Lower leg skin (tissue), 4 donors: ENCODE measurements at regions not wholly inside any gene's neighbourhood (a gene's known extent, or its start where the extent isn't known, plus 50 kb on each side); places are given as distances from the start of the nearest gene placed in this dataset.

ENCODE experiments used
- DNase-seq, 2 donors: peaks; one replicate each; pipeline ENCODE4 v3.0.0-alpha.2; 2019; ENCODE audit warnings: low spot score in 2 of 2
- H3K4me3 ChIP-seq: fragments of 200-600 bp; sonication (generic); 2 replicates; pipeline ENCODE4 v1.5.1; 2017; ENCODE audit warnings: mild to moderate bottlenecking, low read depth; ENCODE audit not compliant: poor library complexity, severe bottlenecking
- POLR2A ChIP-seq, 2 donors: fragments of 450-650 bp; IDR thresholded peaks; one replicate each; pipeline ENCODE4 v1.6.1; 2016 to 2017; ENCODE audit warnings: antibody characterized with exemption in 2 of 2, mild to moderate bottlenecking in 1 of 2, moderate library complexity in 1 of 2
- WGBS, 2 donors: methylation state at CpG; one replicate each; pipeline ENCODE4 v1.1.5; 2018; 5-methylcytosine and 5-hydroxymethylcytosine counted together
- intact Hi-C: fragments of 100-400 bp; cut with DNase I; formaldehyde crosslinking; loops from one replicate; pipeline ENCODE4 v1.15.0; 2023; ENCODE audit warnings: low total_unique reads
- TF ChIP-seq, protein P1 (sequence below), 3 donors: fragments of 450-650 bp; IDR thresholded peaks; one replicate each; pipeline ENCODE4 v1.5.1; 2016; ENCODE audit warnings: antibody characterized with exemption in 3 of 3, mild to moderate bottlenecking in 3 of 3, moderate library complexity in 2 of 3

DNA sequence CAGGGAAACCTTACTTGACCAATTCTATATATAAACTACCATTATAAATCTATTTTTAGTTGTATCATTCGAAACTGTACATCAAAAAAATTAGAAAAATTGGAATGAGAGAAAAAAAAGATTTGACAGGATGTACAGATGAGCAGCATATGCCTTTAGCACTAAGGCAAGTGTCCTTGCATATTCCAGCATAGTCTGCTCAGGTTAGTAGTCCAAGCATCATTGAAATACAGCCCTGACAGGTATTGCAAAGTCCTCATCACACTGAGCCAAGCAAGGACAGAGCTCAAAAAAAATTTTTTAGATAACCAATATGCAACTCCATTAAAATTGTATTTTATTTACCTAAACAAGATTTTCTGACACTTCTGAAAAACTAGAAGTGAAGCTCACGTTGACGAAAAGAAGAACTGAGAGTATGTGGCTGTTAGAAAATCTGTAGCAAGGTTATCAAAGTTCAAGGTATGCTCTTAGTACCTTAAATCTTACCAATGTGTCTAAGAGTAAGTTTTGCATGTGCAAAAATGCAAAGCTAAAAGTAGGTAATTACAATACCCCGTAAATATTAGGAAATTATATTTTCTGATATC lies 465.6 kb upstream of the ADGRL4 start:
- intact Hi-C loops = no loop called here
- no peak for TF ChIP-seq POLR2A (IDR thresholded peaks at IDR 0.05)
- TF ChIP-seq, protein P1, sequence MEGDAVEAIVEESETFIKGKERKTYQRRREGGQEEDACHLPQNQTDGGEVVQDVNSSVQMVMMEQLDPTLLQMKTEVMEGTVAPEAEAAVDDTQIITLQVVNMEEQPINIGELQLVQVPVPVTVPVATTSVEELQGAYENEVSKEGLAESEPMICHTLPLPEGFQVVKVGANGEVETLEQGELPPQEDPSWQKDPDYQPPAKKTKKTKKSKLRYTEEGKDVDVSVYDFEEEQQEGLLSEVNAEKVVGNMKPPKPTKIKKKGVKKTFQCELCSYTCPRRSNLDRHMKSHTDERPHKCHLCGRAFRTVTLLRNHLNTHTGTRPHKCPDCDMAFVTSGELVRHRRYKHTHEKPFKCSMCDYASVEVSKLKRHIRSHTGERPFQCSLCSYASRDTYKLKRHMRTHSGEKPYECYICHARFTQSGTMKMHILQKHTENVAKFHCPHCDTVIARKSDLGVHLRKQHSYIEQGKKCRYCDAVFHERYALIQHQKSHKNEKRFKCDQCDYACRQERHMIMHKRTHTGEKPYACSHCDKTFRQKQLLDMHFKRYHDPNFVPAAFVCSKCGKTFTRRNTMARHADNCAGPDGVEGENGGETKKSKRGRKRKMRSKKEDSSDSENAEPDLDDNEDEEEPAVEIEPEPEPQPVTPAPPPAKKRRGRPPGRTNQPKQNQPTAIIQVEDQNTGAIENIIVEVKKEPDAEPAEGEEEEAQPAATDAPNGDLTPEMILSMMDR (IDR thresholded peaks at IDR 0.05) = no peak
- 75 to 77% methylated on average over 4 of the region's 4 CpGs for WGBS, 2 donors
- H3K4me3 ChIP-seq = no peak overlapping the region
- no peak for DNase-seq

- intact Hi-C loops = no loop called here
- TF ChIP-seq, protein P1 (IDR thresholded peaks at IDR 0.05) = no peak
- no peak for TF ChIP-seq POLR2A (IDR thresholded peaks at IDR 0.05)
- no peak overlapping the region for H3K4me3 ChIP-seq
- no peak for DNase-seq
Observed at GRCh38 chr1:79469139-79469538, 462.6 kb upstream of the ADGRL4 start.

GRCh38 chr1:79460773-79461436 lies 454.4 kb upstream of the ADGRL4 start:
- intact Hi-C loops = no loop called here
- no peak for TF ChIP-seq POLR2A (IDR thresholded peaks at IDR 0.05)
- TF ChIP-seq, protein P1 (IDR thresholded peaks at IDR 0.05) = no peak
- WGBS, 2 donors = 74 to 87% methylated on average over 3 of the region's 3 CpGs
- DNase-seq = no peak
- no peak overlapping the region for H3K4me3 ChIP-seq

DNA sequence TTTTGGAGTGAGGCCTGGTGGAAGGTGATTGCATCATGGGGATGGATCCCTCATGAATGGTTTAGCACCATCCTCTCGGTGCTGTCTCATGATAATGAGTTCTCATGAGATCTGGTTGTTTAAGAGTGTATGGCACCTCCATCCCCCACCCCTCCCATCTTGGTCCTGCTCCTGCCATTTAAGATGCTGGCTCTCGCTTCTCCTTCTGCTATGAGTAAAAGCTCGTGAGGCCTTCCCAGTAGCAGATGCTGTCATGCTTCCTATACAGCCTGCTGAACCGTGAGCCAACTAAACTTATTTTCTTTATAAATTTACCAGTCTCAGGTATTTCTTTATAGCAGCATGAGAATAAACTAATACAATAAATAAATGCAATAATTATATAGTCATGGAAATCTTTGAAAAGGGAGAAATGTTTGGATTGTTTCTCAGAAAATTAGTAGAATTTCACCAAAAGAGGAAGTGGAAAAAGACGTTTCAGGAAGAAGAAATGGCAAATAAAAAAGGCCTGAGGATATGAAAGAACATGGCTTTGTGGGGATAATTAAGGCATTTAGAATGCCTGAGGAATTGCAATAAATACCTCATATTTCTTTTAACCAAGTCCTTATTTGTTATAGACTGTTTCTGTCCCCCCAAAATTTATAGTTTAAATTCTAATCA lies 451.2 kb upstream of the ADGRL4 start:
- intact Hi-C loops = no loop called here
- H3K4me3 ChIP-seq = no peak overlapping the region
- WGBS, 2 donors = 67 to 77% methylated on average over 5 of the region's 5 CpGs
- DNase-seq = no peak
- TF ChIP-seq, protein P1 (IDR thresholded peaks at IDR 0.05) = no peak
- no peak for TF ChIP-seq POLR2A (IDR thresholded peaks at IDR 0.05)

DNA sequence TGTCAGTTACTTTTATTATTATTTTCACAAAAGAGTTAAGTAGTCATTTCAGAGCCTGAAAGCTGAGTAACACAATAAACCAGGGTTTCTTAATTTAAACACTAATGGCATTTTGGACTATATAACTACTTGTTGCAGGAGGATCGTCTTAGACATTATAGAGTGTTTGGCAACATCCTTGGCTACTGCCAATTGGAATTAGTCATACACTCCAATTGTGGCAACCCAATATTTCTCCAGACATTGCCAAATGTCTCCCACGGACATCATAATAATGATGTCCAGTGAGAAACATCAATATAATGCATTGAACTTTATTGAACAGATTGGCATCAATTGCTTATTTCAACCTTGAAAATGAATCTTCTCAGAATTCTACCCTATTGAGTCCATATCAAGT lies 441.9 kb upstream of the ADGRL4 start:
- WGBS, 2 donors = 69 to 83% methylated on average over 2 of the region's 2 CpGs

More for the DNA sequence above, 441.9 kb upstream of the ADGRL4 start:
- no peak for TF ChIP-seq POLR2A (IDR thresholded peaks at IDR 0.05)
- TF ChIP-seq, protein P1 (IDR thresholded peaks at IDR 0.05) = no peak
- no peak overlapping the region for H3K4me3 ChIP-seq
- intact Hi-C loops = no loop called here
- DNase-seq = no peak
